Panc1 (cell line): ENCODE measurements at regions not wholly inside any gene's neighbourhood (a gene's known extent, or its start where the extent isn't known, plus 50 kb on each side); places are given as distances from the start of the nearest gene placed in this dataset.
"Not testable (repeated sequence)": the region's sequence is repeated elsewhere in the genome, so short reads cannot be mapped to it uniquely, and the experiment has no call there.

Experiments used
- ATAC-seq: fragments of 200-7000 bp; cut with Tn5 transposase; 2 replicates; pipeline ENCODE4 v1.9.1; 2020; ENCODE audit warnings: mild to moderate bottlenecking, moderate library complexity
- BruUV-seq: library from RNA; stranded (reverse); fragments of 400-500 nt; replicated peaks from 2 replicates; lab custom pipeline; 2021; lab: Mats Ljungman, UMichigan
- CTCF ChIA-PET: fragments of 300-600 bp; sonication (Branson Sonifier 250); formaldehyde crosslinking; loops from one replicate; lab custom pipeline; 2022; ENCODE audit warnings: antibody characterized with exemption; lab: Charles Lee
- POLR2A ChIA-PET: fragments of 300-600 bp; sonication (Branson Sonifier 250); formaldehyde crosslinking; loops from one replicate; lab custom pipeline; 2022; ENCODE audit warnings: antibody characterized with exemption; lab: Charles Lee
- DNase-seq: peaks from one replicate; pipeline ENCODE4 v3.0.0-alpha.2; 2010; ENCODE audit warnings: low read depth, low spot score
- H3K27ac ChIP-seq: 2 replicates; pipeline ENCODE4 v1.5.1; 2011; ENCODE audit warnings: mild to moderate bottlenecking, low read length, inconsistent platforms
- H3K27me3 ChIP-seq: fragments of 200-500 bp; sonication (Bioruptor generic); 2 replicates; pipeline ENCODE4 v1.6.0; 2014; ENCODE audit warnings: low read length, inconsistent platforms; ENCODE audit not compliant: control insufficient read depth, insufficient read depth
- H3K36me3 ChIP-seq: fragments of 200-500 bp; sonication (Bioruptor generic); 2 replicates; pipeline ENCODE4 v1.5.1; 2014; ENCODE audit warnings: inconsistent platforms, mild to moderate bottlenecking, low read length, moderate library complexity; ENCODE audit not compliant: control insufficient read depth, insufficient read depth
- H3K4me1 ChIP-seq: 2 replicates; pipeline ENCODE4 v1.5.1; 2011; ENCODE audit warnings: inconsistent platforms, mild to moderate bottlenecking, low read length, moderate library complexity; ENCODE audit not compliant: control insufficient read depth, insufficient read depth
- H3K4me3 ChIP-seq, 2 experiments: 2 replicates each; pipeline ENCODE4 v1.5.1; 2011 to 2012; ENCODE audit warnings: low read depth in 2 of 2, low read length in 2 of 2, mild to moderate bottlenecking in 2 of 2, inconsistent platforms in 1 of 2, moderate library complexity in 1 of 2
- H3K9me3 ChIP-seq: fragments of 200-500 bp; sonication (Bioruptor generic); 2 replicates; pipeline ENCODE4 v1.5.1; 2014; ENCODE audit warnings: low read depth, mild to moderate bottlenecking, inconsistent platforms, low read length, moderate library complexity; ENCODE audit not compliant: control insufficient read depth, insufficient read depth
- POLR2AphosphoS5 ChIP-seq: IDR thresholded peaks from 2 replicates; pipeline ENCODE4 v1.6.1; 2012; ENCODE audit warnings: mild to moderate bottlenecking, low read depth, low read length, moderate library complexity
- SIN3A ChIP-seq: IDR thresholded peaks from 2 replicates; pipeline ENCODE4 v1.6.1; 2012; ENCODE audit warnings: low read depth, mild to moderate bottlenecking, low read length, moderate library complexity, borderline replicate concordance; ENCODE audit not compliant: insufficient read depth
- TCF7L2 ChIP-seq: IDR thresholded peaks from 2 replicates; pipeline ENCODE4 v1.6.1; 2011; ENCODE audit warnings: mild to moderate bottlenecking, low read depth, low read length, inconsistent platforms
- in situ Hi-C: cut with HindIII; loops from 2 replicates; pipeline ENCODE4 v1.10.0; 2016; ENCODE audit warnings: low sequenced_read_pairs, low pct_unique_long_range_greater_than_20kb
- intact Hi-C: fragments of 100-400 bp; cut with micrococcal nuclease; formaldehyde crosslinking; loops from one replicate; pipeline ENCODE4 v1.10.0; 2022; ENCODE audit not compliant: unreplicated experiment
- TF ChIP-seq, protein P1 (sequence below): fragments of 450-650 bp; IDR thresholded peaks from 2 replicates; pipeline ENCODE4 v1.5.1; 2017; ENCODE audit warnings: mild to moderate bottlenecking
- TF ChIP-seq, protein P2 (sequence below), 2 experiments: IDR thresholded peaks; 2 replicates each; pipeline ENCODE4 v1.6.1; 2011 to 2012; ENCODE audit warnings: low read depth in 2 of 2, control low read depth in 1 of 2, low read length in 1 of 2, mild to moderate bottlenecking in 1 of 2, moderate library complexity in 1 of 2; ENCODE audit not compliant: insufficient read depth in 1 of 2

- CTCF ChIA-PET, result interaction anchor here (0.6 kb wide), 1 partner anchor 190 kb away, joined by 3 read pairs; no protein-coding TSS in a partner anchor
- ATAC-seq, result no peak
Observed at GRCh38 chr7:67673861-67674260, 677.2 kb downstream of the TYW1 start.

GRCh38 chr7:67674862-67675261, 678.2 kb downstream of the TYW1 start:
- H3K27me3 ChIP-seq, H3K4me3 ChIP-seq, DNase-seq, H3K4me1 ChIP-seq, intact Hi-C loops, in situ Hi-C loops, H3K9me3 ChIP-seq, H3K36me3 ChIP-seq, ATAC-seq, CTCF ChIA-PET, H3K27ac ChIP-seq, POLR2A ChIA-PET, BruUV-seq: not testable (repeated sequence)

More at GRCh38 chr7:67673861-67674260, 677.2 kb downstream of the TYW1 start:
- POLR2A ChIA-PET, result no interaction called here
- Histone ChIP-seq H3K4me3 (no peak overlapping the region), H3K36me3 (no peaks in the 10 kb centered on the region), H3K9me3 (peaks cover 7% of the 10 kb centered on the region; the same call in 1 of the 2 replicates), H3K27ac (no peak overlapping the region), H3K27me3 (no peaks in the 10 kb centered on the region), H3K4me1 (no peaks in the 10 kb centered on the region)
- intact Hi-C loops, result no loop called here
- no TSS peak for BruUV-seq
- in situ Hi-C loops, result no loop called here
- no peak for TF ChIP-seq POLR2AphosphoS5
- no peak for TF ChIP-seq TCF7L2
- TF ChIP-seq, protein P1, sequence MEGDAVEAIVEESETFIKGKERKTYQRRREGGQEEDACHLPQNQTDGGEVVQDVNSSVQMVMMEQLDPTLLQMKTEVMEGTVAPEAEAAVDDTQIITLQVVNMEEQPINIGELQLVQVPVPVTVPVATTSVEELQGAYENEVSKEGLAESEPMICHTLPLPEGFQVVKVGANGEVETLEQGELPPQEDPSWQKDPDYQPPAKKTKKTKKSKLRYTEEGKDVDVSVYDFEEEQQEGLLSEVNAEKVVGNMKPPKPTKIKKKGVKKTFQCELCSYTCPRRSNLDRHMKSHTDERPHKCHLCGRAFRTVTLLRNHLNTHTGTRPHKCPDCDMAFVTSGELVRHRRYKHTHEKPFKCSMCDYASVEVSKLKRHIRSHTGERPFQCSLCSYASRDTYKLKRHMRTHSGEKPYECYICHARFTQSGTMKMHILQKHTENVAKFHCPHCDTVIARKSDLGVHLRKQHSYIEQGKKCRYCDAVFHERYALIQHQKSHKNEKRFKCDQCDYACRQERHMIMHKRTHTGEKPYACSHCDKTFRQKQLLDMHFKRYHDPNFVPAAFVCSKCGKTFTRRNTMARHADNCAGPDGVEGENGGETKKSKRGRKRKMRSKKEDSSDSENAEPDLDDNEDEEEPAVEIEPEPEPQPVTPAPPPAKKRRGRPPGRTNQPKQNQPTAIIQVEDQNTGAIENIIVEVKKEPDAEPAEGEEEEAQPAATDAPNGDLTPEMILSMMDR, result no peak
- TF ChIP-seq, protein P2, sequence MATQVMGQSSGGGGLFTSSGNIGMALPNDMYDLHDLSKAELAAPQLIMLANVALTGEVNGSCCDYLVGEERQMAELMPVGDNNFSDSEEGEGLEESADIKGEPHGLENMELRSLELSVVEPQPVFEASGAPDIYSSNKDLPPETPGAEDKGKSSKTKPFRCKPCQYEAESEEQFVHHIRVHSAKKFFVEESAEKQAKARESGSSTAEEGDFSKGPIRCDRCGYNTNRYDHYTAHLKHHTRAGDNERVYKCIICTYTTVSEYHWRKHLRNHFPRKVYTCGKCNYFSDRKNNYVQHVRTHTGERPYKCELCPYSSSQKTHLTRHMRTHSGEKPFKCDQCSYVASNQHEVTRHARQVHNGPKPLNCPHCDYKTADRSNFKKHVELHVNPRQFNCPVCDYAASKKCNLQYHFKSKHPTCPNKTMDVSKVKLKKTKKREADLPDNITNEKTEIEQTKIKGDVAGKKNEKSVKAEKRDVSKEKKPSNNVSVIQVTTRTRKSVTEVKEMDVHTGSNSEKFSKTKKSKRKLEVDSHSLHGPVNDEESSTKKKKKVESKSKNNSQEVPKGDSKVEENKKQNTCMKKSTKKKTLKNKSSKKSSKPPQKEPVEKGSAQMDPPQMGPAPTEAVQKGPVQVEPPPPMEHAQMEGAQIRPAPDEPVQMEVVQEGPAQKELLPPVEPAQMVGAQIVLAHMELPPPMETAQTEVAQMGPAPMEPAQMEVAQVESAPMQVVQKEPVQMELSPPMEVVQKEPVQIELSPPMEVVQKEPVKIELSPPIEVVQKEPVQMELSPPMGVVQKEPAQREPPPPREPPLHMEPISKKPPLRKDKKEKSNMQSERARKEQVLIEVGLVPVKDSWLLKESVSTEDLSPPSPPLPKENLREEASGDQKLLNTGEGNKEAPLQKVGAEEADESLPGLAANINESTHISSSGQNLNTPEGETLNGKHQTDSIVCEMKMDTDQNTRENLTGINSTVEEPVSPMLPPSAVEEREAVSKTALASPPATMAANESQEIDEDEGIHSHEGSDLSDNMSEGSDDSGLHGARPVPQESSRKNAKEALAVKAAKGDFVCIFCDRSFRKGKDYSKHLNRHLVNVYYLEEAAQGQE (IDR thresholded peaks at IDR 0.05; ENCODE audit: insufficient read depth in 1 of 2, low read depth in 2 of 2, low read length in 1 of 2), result no peak
- TF ChIP-seq SIN3A, result no peak
- DNase-seq, result no peak

- BruUV-seq, result no TSS peak
- TF ChIP-seq POLR2AphosphoS5 (no peak), SIN3A (no peak), TCF7L2 (no peak)
- TF ChIP-seq, protein P2 (IDR thresholded peaks at IDR 0.05; ENCODE audit: insufficient read depth in 1 of 2, low read depth in 2 of 2, low read length in 1 of 2), result no peak
- TF ChIP-seq, protein P1, result no peak
- Histone ChIP-seq H3K27ac (no peak overlapping the region), H3K27me3 (no peaks in the 10 kb centered on the region), H3K9me3 (no peaks in the 10 kb centered on the region), H3K4me3 (no peak overlapping the region), H3K4me1 (no peaks in the 10 kb centered on the region), H3K36me3 (no peaks in the 10 kb centered on the region)
- in situ Hi-C loops (no loop called here), intact Hi-C loops (no loop called here)
- CTCF ChIA-PET, result no interaction called here
- POLR2A ChIA-PET, result no interaction called here
- no peak for DNase-seq
- ATAC-seq, result no peak
Observed at GRCh38 chr7:67675971-67676370, 679.3 kb downstream of the TYW1 start.
